ENCODE measurements at regions not wholly inside any gene's neighbourhood (a gene's known extent, or its start where the extent isn't known, plus 50 kb on each side); places are given as distances from the start of the nearest gene placed in this dataset.
A peak's percentile ranks its signal among the peaks of the same experiment; 100 is the strongest.

- 47 to 71% methylated on average over 3 of the region's 3 CpGs for WGBS, 2 donors
- intact Hi-C loops (cut with DNase I), result no loop called here
- Histone ChIP-seq H3K4me3 (no peak overlapping the region), H3K36me3 (replicated peaks in 1 of 2; ENCODE audit: insufficient read depth in 1 of 2, low read depth in 2 of 2) (no peaks in the 10 kb centered on the region), H3K27me3 (no peaks in the 10 kb centered on the region), H3K4me1 (peaks cover 11% of the 10 kb centered on the region), H3K9me3 (no peaks in the 10 kb centered on the region), H3K27ac (peak overlapping the region in 3 of 4 donors; percentile 13 to 84 (median 64))
- no peak for DNase-seq
- TF ChIP-seq POLR2A (IDR thresholded peaks at IDR 0.05), result no peak
- TF ChIP-seq CTCF (IDR thresholded peaks at IDR 0.05), result no peak
- ATAC-seq, result no peak
Observed at GRCh38 chr6:71402096-71402495, 113.5 kb downstream of the OGFRL1 start.

- Histone ChIP-seq H3K36me3 (replicated peaks in 1 of 2; ENCODE audit: insufficient read depth in 1 of 2, low read depth in 2 of 2) (no peaks in the 10 kb centered on the region), H3K4me1 (peaks cover 15% of the 10 kb centered on the region), H3K4me3 (no peak overlapping the region), H3K27ac (peak overlapping the region; percentile 46 to 84 (median 64)), H3K9me3 (no peaks in the 10 kb centered on the region), H3K27me3 (no peaks in the 10 kb centered on the region)
- no peak for TF ChIP-seq POLR2A (IDR thresholded peaks at IDR 0.05)
- TF ChIP-seq CTCF (IDR thresholded peaks at IDR 0.05), result no peak
- DNase-seq (no peak), ATAC-seq (no peak)
- WGBS, 2 donors, result 50 to 52% methylated on average over 9 of the region's 9 CpGs
- intact Hi-C loops (cut with DNase I), result no loop called here
Observed at GRCh38 chr6:71403422-71404134, 115.0 kb downstream of the OGFRL1 start.

- Histone ChIP-seq H3K9me3 (no peaks in the 10 kb centered on the region), H3K4me1 (peaks cover 15% of the 10 kb centered on the region), H3K27me3 (no peaks in the 10 kb centered on the region), H3K4me3 (no peak overlapping the region), H3K27ac (peak overlapping the region; percentile 22 to 84 (median 64)), H3K36me3 (replicated peaks in 1 of 2; ENCODE audit: insufficient read depth in 1 of 2, low read depth in 2 of 2) (no peaks in the 10 kb centered on the region)
- intact Hi-C loops (cut with DNase I), result no loop called here
- DNase-seq (peak in 1 of 4 donors; percentile 18), ATAC-seq (peak; percentile 93)
- TF ChIP-seq POLR2A (IDR thresholded peaks at IDR 0.05) (no peak), CTCF (IDR thresholded peaks at IDR 0.05) (no peak)
- 47 to 50% methylated on average over 4 of the region's 4 CpGs for WGBS, 2 donors
Observed at GRCh38 chr6:71404145-71404966, 115.7 kb downstream of the OGFRL1 start.

- no peak for DNase-seq
- peak; percentile 43 for ATAC-seq
- WGBS, 2 donors, result 16 to 22% methylated on average over 1 of the region's 1 CpG
- peaks cover 21% of the 10 kb centered on the region for H3K4me1 ChIP-seq
- TF ChIP-seq POLR2A (IDR thresholded peaks at IDR 0.05) (no peak), CTCF (IDR thresholded peaks at IDR 0.05) (no peak)
- H3K9me3 ChIP-seq, result no peaks in the 10 kb centered on the region
- intact Hi-C loops (cut with DNase I), result no loop called here
- H3K27ac ChIP-seq, result peak overlapping the region; percentile 22 to 84 (median 64)
- H3K36me3 ChIP-seq (replicated peaks in 1 of 2; ENCODE audit: insufficient read depth in 1 of 2, low read depth in 2 of 2), result no peaks in the 10 kb centered on the region
- no peak overlapping the region for H3K4me3 ChIP-seq
- no peaks in the 10 kb centered on the region for H3K27me3 ChIP-seq
Observed at GRCh38 chr6:71404967-71405278, 116.3 kb downstream of the OGFRL1 start.
